Pancreas (tissue), 10 donors: ENCODE measurements at regions not wholly inside any gene's neighbourhood (a gene's known extent, or its start where the extent isn't known, plus 50 kb on each side); places are given as distances from the start of the nearest gene placed in this dataset.

Experiments
- ATAC-seq, 4 donors: fragments of 200-7000 bp; cut with Tn5 transposase; one replicate each; pipeline versions ENCODE4 v1.8.0 to v1.9.1; 2020; ENCODE audit warnings: mild to moderate bottlenecking in 4 of 4, moderate library complexity in 4 of 4
- DNase-seq, 6 donors: peaks; one replicate each; pipeline ENCODE4 v3.0.0-alpha.2; 2020
- FAIRE-seq: peaks from 2 replicates; lab custom pipeline; 2012; peaks lifted over from hg19 to GRCh38; lab: Jason Lieb, UNC
- H3K27ac ChIP-seq, 4 donors: fragments of 200-600 bp; sonication (generic); 1 replicate in 3 of 4; 2 replicates in 1 of 4; pipeline versions ENCODE4 v1.5.0 to v1.8.0; 2020
- H3K27me3 ChIP-seq, 4 donors: fragments of 200-600 bp; one replicate each; pipeline ENCODE4 v1.8.0; 2021
- H3K36me3 ChIP-seq, 3 donors: fragments of 200-600 bp; sonication (generic) in 1 of 3; one replicate each; pipeline versions ENCODE4 v1.5.0 to v1.8.0; 2020 to 2021
- H3K4me1 ChIP-seq, 3 donors: fragments of 200-600 bp; one replicate each; pipeline ENCODE4 v1.8.0; 2021
- H3K4me3 ChIP-seq, 4 donors: fragments of 200-600 bp; sonication (generic) in 2 of 4; one replicate each; pipeline versions ENCODE4 v1.5.0 to v1.8.0; 2020 to 2021
- H3K9me3 ChIP-seq, 4 donors: fragments of 200-600 bp; one replicate each; pipeline ENCODE4 v1.8.0; 2021
- whole genome bisulfite sequencing, 2 donors: extraction: QIAGEN DNeasy Blood & Tissue Kit; methylation state at CpG; one replicate each; pipeline ENCODE4 v1.1.7; 2013; 5-methylcytosine and 5-hydroxymethylcytosine counted together
- intact Hi-C, 3 donors: fragments of 100-400 bp; cut with DNase I; formaldehyde crosslinking; loops; one replicate each; pipeline versions ENCODE4 v1.11.1 to v1.14.2; 2022
- TF ChIP-seq, protein P1 (sequence below), 4 donors: fragments of 200-600 bp; sonication (generic) in 3 of 4; IDR thresholded peaks; one replicate each; pipeline versions ENCODE4 v1.5.0 to v1.8.0; 2021; ENCODE audit warnings: antibody characterized with exemption in 4 of 4
- donor health status: healthy with polysubstance abuse.
- donor health status: DM: no; HTN: no; CAD: no; lungs with moderate emphysema.
- donor health status: DM: no; HTN: no; CAD: no.
- donor health status: control.
- donor health status: control.
- donor health status: Bipolar disorder and iron deficiency.
- donor health status: DM: yes; HTN: yes; CAD: no.
- donor health status: DM: no; HTN: no; CAD: no.
- donor health status: DM: no; HTN: no; CAD: no.
- donor health status: DM: yes; HTN: yes; CAD: no.

DNA sequence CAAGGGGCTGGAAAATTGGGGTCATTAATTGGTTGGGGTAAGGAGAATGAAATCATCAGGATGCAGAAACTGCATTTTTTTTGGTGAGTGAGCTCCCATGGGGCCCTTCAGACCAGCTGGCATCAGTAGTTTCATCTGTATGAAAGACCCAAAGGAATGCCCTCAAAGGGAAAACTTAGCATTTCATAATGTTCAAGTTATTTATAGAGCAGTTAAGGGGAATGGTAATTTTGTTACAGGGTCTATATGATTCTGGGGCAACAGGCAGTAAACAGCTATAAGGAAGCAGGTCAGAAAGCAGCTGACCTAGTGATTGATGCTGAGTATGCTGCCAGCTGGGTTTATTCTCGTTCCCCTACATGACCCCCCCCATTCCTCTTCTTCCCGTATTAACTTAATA lies 448.9 kb downstream of the OCA2 start:
- Histone ChIP-seq H3K4me3 (no peak overlapping the region), H3K36me3 (no peaks in the 10 kb centered on the region), H3K27me3 (no peaks in the 10 kb centered on the region), H3K27ac (no peak overlapping the region), H3K9me3 (no peaks in the 10 kb centered on the region), H3K4me1 (no peaks in the 10 kb centered on the region)
- DNase-seq (no peak), ATAC-seq (no peak), FAIRE-seq (no peak)
- intact Hi-C loops, result no loop called here
- WGBS, 2 donors, result 27 to 31% methylated on average over 2 of the region's 2 CpGs
- TF ChIP-seq, protein P1, sequence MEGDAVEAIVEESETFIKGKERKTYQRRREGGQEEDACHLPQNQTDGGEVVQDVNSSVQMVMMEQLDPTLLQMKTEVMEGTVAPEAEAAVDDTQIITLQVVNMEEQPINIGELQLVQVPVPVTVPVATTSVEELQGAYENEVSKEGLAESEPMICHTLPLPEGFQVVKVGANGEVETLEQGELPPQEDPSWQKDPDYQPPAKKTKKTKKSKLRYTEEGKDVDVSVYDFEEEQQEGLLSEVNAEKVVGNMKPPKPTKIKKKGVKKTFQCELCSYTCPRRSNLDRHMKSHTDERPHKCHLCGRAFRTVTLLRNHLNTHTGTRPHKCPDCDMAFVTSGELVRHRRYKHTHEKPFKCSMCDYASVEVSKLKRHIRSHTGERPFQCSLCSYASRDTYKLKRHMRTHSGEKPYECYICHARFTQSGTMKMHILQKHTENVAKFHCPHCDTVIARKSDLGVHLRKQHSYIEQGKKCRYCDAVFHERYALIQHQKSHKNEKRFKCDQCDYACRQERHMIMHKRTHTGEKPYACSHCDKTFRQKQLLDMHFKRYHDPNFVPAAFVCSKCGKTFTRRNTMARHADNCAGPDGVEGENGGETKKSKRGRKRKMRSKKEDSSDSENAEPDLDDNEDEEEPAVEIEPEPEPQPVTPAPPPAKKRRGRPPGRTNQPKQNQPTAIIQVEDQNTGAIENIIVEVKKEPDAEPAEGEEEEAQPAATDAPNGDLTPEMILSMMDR (IDR thresholded peaks at IDR 0.05), result no peak

DNA sequence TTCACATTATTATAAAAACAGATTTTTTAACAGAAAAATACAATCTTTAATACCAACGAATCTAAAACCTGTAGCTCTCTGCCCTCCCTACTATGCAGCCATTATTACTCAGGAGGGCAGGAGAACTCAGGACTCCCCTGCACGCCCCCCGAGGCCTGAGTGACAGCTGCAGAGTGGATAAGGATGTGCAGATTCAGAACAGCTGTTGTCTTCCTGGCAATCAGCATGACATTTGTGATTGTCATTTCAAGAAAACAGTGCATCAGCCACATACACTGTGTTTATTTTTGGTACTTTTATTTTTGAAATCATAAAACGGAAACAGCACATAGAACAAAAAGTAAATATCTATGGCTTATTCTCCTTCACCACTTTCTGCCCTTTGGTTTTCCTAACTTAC lies 450.8 kb downstream of the OCA2 start:
- no peak for ATAC-seq
- intact Hi-C loops, result no loop called here
- Histone ChIP-seq H3K27ac (no peak overlapping the region), H3K4me3 (no peak overlapping the region), H3K9me3 (no peaks in the 10 kb centered on the region), H3K27me3 (no peaks in the 10 kb centered on the region), H3K4me1 (no peaks in the 10 kb centered on the region), H3K36me3 (no peaks in the 10 kb centered on the region)
- no peak for FAIRE-seq
- DNase-seq, result no peak
- TF ChIP-seq, protein P1 (IDR thresholded peaks at IDR 0.05), result no peak
- 57 to 73% methylated on average over 4 of the region's 4 CpGs for WGBS, 2 donors

DNA sequence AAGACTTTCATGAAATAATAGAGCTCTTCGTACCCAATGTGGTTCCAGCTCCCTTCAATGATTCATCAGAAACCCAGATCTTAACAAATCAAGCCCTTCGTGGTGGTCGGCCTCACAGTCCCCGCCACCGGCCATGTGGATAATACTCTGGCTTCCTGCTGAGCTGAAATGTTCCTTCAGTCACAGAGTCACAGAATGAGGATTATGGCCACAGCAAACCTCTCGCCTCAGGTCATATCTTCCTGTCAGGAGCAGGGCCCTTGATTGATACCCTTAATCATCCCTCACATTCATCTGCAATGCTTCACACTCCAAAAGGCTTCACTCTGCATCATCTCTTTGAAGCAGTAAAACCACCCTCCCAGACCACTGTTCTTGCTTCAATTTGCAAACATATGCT lies 452.6 kb downstream of the OCA2 start:
- DNase-seq (no peak), FAIRE-seq (no peak), ATAC-seq (no peak)
- intact Hi-C loops, result no loop called here
- TF ChIP-seq, protein P1 (IDR thresholded peaks at IDR 0.05), result no peak
- H3K4me3 ChIP-seq, result no peak overlapping the region
- no peaks in the 10 kb centered on the region for H3K36me3 ChIP-seq
- no peak overlapping the region for H3K27ac ChIP-seq
- no peaks in the 10 kb centered on the region for H3K9me3 ChIP-seq
- no peaks in the 10 kb centered on the region for H3K27me3 ChIP-seq
- H3K4me1 ChIP-seq, result no peaks in the 10 kb centered on the region
- WGBS, 2 donors, result 47 to 62% methylated on average over 6 of the region's 6 CpGs

DNA sequence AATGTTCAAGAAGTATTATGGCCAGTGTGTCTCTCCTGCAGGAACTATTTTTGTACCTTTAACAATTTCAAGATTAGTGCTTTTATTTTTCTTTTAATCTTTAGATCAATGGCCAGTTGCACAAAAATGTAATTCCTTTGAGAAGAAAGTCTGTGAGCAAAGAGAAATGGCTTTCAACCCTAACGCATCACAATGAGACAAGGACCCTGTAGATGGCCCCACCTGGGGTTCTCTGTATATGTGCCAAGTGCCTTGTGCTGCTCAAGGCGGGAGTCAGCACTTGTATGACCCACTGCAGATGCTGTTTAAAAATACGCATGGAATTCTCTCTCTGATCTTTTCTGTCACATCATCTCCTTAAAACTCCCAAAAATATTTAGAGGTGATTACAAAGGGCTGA lies 453.4 kb downstream of the OCA2 start:
- Histone ChIP-seq H3K36me3 (no peaks in the 10 kb centered on the region), H3K27me3 (no peaks in the 10 kb centered on the region), H3K27ac (no peak overlapping the region), H3K4me1 (no peaks in the 10 kb centered on the region), H3K9me3 (no peaks in the 10 kb centered on the region), H3K4me3 (no peak overlapping the region)
- DNase-seq, result no peak
- intact Hi-C loops, result no loop called here
- ATAC-seq, result no peak
- TF ChIP-seq, protein P1 (IDR thresholded peaks at IDR 0.05), result no peak
- WGBS, 2 donors, result 66 to 79% methylated on average over 3 of the region's 3 CpGs
- no peak for FAIRE-seq

DNA sequence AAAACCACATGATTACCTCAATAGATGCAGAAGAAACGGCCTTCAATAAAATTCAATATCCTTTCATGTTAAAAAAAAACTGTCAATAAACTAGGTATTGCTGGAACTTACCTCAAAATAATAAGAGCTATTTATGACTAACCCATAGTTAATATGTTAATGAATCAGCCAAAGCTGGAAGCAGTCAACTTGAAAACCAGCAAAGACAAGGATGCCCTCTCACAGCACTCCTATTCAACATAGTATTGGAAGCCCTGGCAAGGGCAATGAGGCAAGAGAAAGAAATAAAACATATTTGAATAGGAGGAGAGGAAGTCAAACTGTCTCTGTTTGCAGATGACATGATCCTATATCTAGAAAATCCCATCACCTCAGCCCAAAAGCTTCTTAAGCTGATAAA lies 456.1 kb downstream of the OCA2 start:
- H3K9me3 ChIP-seq, result no peaks in the 10 kb centered on the region
- no peak for ATAC-seq
- H3K4me3 ChIP-seq, result no peak overlapping the region
- H3K36me3 ChIP-seq, result no peaks in the 10 kb centered on the region
- H3K4me1 ChIP-seq, result no peaks in the 10 kb centered on the region
- 37 to 48% methylated on average over 1 of the region's 1 CpG for WGBS, 2 donors
- FAIRE-seq, result no peak
- intact Hi-C loops, result no loop called here
- H3K27me3 ChIP-seq, result no peaks in the 10 kb centered on the region
- no peak overlapping the region for H3K27ac ChIP-seq
- DNase-seq, result no peak
- TF ChIP-seq, protein P1 (IDR thresholded peaks at IDR 0.05), result no peak
